HepG2 (cell line): ENCODE measurements at regions not wholly inside any gene's neighbourhood (a gene's known extent, or its start where the extent isn't known, plus 50 kb on each side); places are given as distances from the start of the nearest gene placed in this dataset.

Experiments
- ATAC-seq: fragments of 200-7000 bp; cut with Tn5 transposase; 3 replicates; pipeline ENCODE4 v1.9.1; 2020; ENCODE audit warnings: mild to moderate bottlenecking, moderate library complexity
- BruUV-seq: library from RNA; stranded (reverse); fragments of 400-500 nt; replicated peaks from 2 replicates; lab custom pipeline; 2021; lab: Mats Ljungman, UMichigan
- CTCF ChIA-PET: fragments of 300-600 bp; formaldehyde crosslinking; extraction: SDS; loops from one replicate; lab custom pipeline; 2021; ENCODE audit warnings: low total read pairs, inconsistent platforms, low intra/inter-chr PET ratio; lab: Yijun Ruan, JAX
- POLR2A ChIA-PET: fragments of 350-600 bp; sonication (Branson Sonifier 250); formaldehyde crosslinking; loops from one replicate; lab custom pipeline; 2020; ENCODE audit warnings: antibody characterized with exemption, inconsistent platforms; lab: Yijun Ruan, JAX
- DNase-seq: peaks from one replicate; pipeline ENCODE4 v3.0.0-alpha.2; 2015; ENCODE audit warnings: low spot score
- FAIRE-seq: peaks from 3 replicates; lab custom pipeline; 2011; peaks lifted over from hg19 to GRCh38; lab: Jason Lieb, UNC
- H2AFZ ChIP-seq: one replicate; pipeline ENCODE4 v1.6.1; 2011; ENCODE audit warnings: low read length, inconsistent platforms
- H3K27ac ChIP-seq: fragments of 300-600 bp; 3 replicates; pipeline ENCODE4 v1.8.0; 2011; ENCODE audit warnings: mixed run types, mild to moderate bottlenecking, mixed read lengths, low read length, inconsistent platforms; ENCODE audit not compliant: insufficient read depth; ENCODE audit errors: extremely low read length
- H3K27me3 ChIP-seq, 2 experiments: fragments of 200-600 bp in 1 of 2; 2 replicates in 1 of 2; 3 replicates in 1 of 2; pipeline versions ENCODE4 v1.6.0 to v1.8.0; 2011; ENCODE audit warnings: low read length in 2 of 2, mild to moderate bottlenecking in 2 of 2, moderate library complexity in 2 of 2, inconsistent platforms in 1 of 2; ENCODE audit not compliant: insufficient read depth in 2 of 2, control insufficient read depth in 1 of 2
- H3K36me3 ChIP-seq, 2 experiments: fragments of 200-600 bp in 1 of 2; replicated peaks in 1 of 2; 2 replicates in 1 of 2; 3 replicates in 1 of 2; pipeline versions ENCODE4 v1.5.1 to v1.8.0; 2011; ENCODE audit warnings: low read length in 2 of 2, inconsistent platforms in 1 of 2; ENCODE audit not compliant: insufficient read depth in 2 of 2, control insufficient read depth in 1 of 2
- H3K4me1 ChIP-seq: 2 replicates; pipeline ENCODE4 v1.5.1; 2012; ENCODE audit warnings: low read length, inconsistent platforms; ENCODE audit not compliant: insufficient read depth
- H3K4me2 ChIP-seq: 2 replicates; pipeline ENCODE4 v1.6.0; 2011; ENCODE audit warnings: low read depth, low read length, inconsistent platforms
- H3K4me3 ChIP-seq, 3 experiments: fragments of 200-600 bp in 1 of 3; sonication (generic), shearing (Covaris generic) in 1 of 3; replicated peaks in 1 of 3; 2 replicates each; pipeline ENCODE4 v1.5.1; 2011 to 2016; ENCODE audit warnings: low read length in 3 of 3, inconsistent platforms in 2 of 3, low read depth in 2 of 3, mild to moderate bottlenecking in 2 of 3, control low read depth in 1 of 3, mixed read lengths in 1 of 3; ENCODE audit not compliant: insufficient read depth in 1 of 3
- H3K79me2 ChIP-seq: one replicate; pipeline ENCODE4 v1.6.1; 2011; ENCODE audit warnings: low read length, inconsistent platforms; ENCODE audit not compliant: insufficient read depth
- H3K9ac ChIP-seq: 2 replicates; pipeline ENCODE4 v1.6.0; 2011; ENCODE audit warnings: mild to moderate bottlenecking, low read depth, low read length, inconsistent platforms; ENCODE audit not compliant: insufficient read depth
- H3K9me3 ChIP-seq: 2 replicates; pipeline ENCODE4 v1.5.1; 2012; ENCODE audit warnings: mild to moderate bottlenecking, low read length
- H4K20me1 ChIP-seq: 2 replicates; pipeline ENCODE4 v1.6.0; 2011; ENCODE audit warnings: inconsistent platforms, mild to moderate bottlenecking, low read length, moderate library complexity; ENCODE audit not compliant: insufficient read depth
- AHDC1 ChIP-seq: sonication (generic); formaldehyde crosslinking; IDR thresholded peaks from 2 replicates; pipeline ENCODE4 v1.5.1; 2020; ENCODE audit warnings: mild to moderate bottlenecking, missing genetic modification reagents, borderline replicate concordance
- CBFB ChIP-seq: sonication (generic); formaldehyde crosslinking; IDR thresholded peaks from 2 replicates; pipeline ENCODE4 v1.4.0; 2020; ENCODE audit warnings: missing genetic modification reagents
- FOXK2 ChIP-seq: fragments of 450-650 bp; IDR thresholded peaks from 2 replicates; pipeline ENCODE4 v1.6.1; 2016
- NFAT5 ChIP-seq: sonication (generic); formaldehyde crosslinking; IDR thresholded peaks from 2 replicates; pipeline ENCODE4 v1.4.0; 2020; ENCODE audit warnings: missing genetic modification reagents
- PHF20 ChIP-seq: sonication (generic); formaldehyde crosslinking; IDR thresholded peaks from 2 replicates; pipeline ENCODE4 v1.5.0; 2020; ENCODE audit warnings: mild to moderate bottlenecking, missing genetic modification reagents
- POLR2A ChIP-seq, 2 experiments: IDR thresholded peaks; 2 replicates each; pipeline ENCODE4 v1.6.1; 2011; ENCODE audit warnings: low read depth in 2 of 2, low read length in 2 of 2, mild to moderate bottlenecking in 1 of 2, moderate library complexity in 1 of 2; ENCODE audit not compliant: insufficient read depth in 1 of 2
- TEAD2 ChIP-seq: sonication (generic); formaldehyde crosslinking; IDR thresholded peaks from 2 replicates; pipeline ENCODE4 v1.9.0; 2021; ENCODE audit warnings: missing genetic modification reagents
- THAP7 ChIP-seq: sonication (generic); formaldehyde crosslinking; IDR thresholded peaks from 2 replicates; pipeline ENCODE4 v1.8.1; 2023; ENCODE audit warnings: mild to moderate bottlenecking, missing genetic modification reagents
- ZKSCAN8 ChIP-seq: IDR thresholded peaks from 2 replicates; pipeline ENCODE4 v1.6.1; 2016; ENCODE audit warnings: borderline replicate concordance, missing genetic modification reagents, missing compliant biosample characterization
- ZNF562 ChIP-seq: sonication (generic); formaldehyde crosslinking; IDR thresholded peaks from 2 replicates; pipeline ENCODE4 v1.8.0; 2022; ENCODE audit warnings: missing genetic modification reagents, borderline replicate concordance
- ZNF770 ChIP-seq: sonication (generic); formaldehyde crosslinking; IDR thresholded peaks from 2 replicates; pipeline ENCODE4 v1.5.0; 2020; ENCODE audit warnings: mild to moderate bottlenecking, missing genetic modification reagents
- WGBS: methylation state at CpG from one replicate; pipeline ENCODE4 v1.1.6; 2017; ENCODE audit warnings: low lambda C conversion rate; 5-methylcytosine and 5-hydroxymethylcytosine counted together
- in situ Hi-C: cut with HindIII; loops from 2 replicates; pipeline ENCODE4 v1.10.0; 2017; ENCODE audit warnings: low pct_unique_long_range_greater_than_20kb; ENCODE audit not compliant: extremely low pct_ligation_motif_present
- intact Hi-C: fragments of 100-400 bp; cut with micrococcal nuclease; formaldehyde crosslinking; loops from one replicate; pipeline ENCODE4 v1.10.0; 2022; ENCODE audit not compliant: unreplicated experiment

GRCh38 chr6:156639009-156639721, 138.0 kb upstream of the ARID1B start:
- BruUV-seq = no TSS peak
- H3K27ac ChIP-seq = no peak overlapping the region
- ATAC-seq (no peak), FAIRE-seq (no peak), DNase-seq (no peak)
- in situ Hi-C loops (no loop called here), intact Hi-C loops (no loop called here)
- H4K20me1 ChIP-seq = no peaks in the 10 kb centered on the region
- H3K4me3 ChIP-seq = no peak overlapping the region
- H3K27me3 ChIP-seq = no peaks in the 10 kb centered on the region
- no peak overlapping the region for H2AFZ ChIP-seq
- H3K4me1 ChIP-seq = peaks cover 11% of the 10 kb centered on the region
- H3K79me2 ChIP-seq = no peaks in the 10 kb centered on the region
- no peak overlapping the region for H3K9ac ChIP-seq
- peaks cover 4% of the 10 kb centered on the region; the same call in 1 of the 2 replicates for H3K9me3 ChIP-seq
- H3K4me2 ChIP-seq = no peak overlapping the region
- WGBS = 51% methylated on average over 12 of the region's 12 CpGs
- ChIA-PET POLR2A (no interaction called here), CTCF (no interaction called here)
- no peaks in the 10 kb centered on the region for H3K36me3 ChIP-seq
- no peak for TF ChIP-seq TEAD2 (CRISPR knock-in tag)
- no peak for TF ChIP-seq POLR2A (IDR thresholded peaks at IDR 0.05; ENCODE audit: insufficient read depth in 1 of 2, low read depth in 2 of 2, low read length in 2 of 2)
- TF ChIP-seq FOXK2 = no peak
- TF ChIP-seq ZKSCAN8 (CRISPR knock-in tag) = no peak
- no peak for TF ChIP-seq ZNF562
- TF ChIP-seq AHDC1 (CRISPR knock-in tag) = no peak
- TF ChIP-seq ZNF770 = no peak
- no peak for TF ChIP-seq NFAT5 (CRISPR knock-in tag)
- TF ChIP-seq PHF20 (CRISPR knock-in tag) = no peak
- TF ChIP-seq CBFB = no peak
- no peak for TF ChIP-seq THAP7 (CRISPR knock-in tag)
